GM21390 (cell line): ENCODE measurements at regions not wholly inside any gene's neighbourhood (a gene's known extent, or its start where the extent isn't known, plus 50 kb on each side); places are given as distances from the start of the nearest gene placed in this dataset.

Experiments
- ATAC-seq: cut with Tn5 transposase; IDR thresholded peaks from one replicate; pipeline ENCODE4 v1.9.1; 2021; ENCODE audit not compliant: unreplicated experiment

DNA sequence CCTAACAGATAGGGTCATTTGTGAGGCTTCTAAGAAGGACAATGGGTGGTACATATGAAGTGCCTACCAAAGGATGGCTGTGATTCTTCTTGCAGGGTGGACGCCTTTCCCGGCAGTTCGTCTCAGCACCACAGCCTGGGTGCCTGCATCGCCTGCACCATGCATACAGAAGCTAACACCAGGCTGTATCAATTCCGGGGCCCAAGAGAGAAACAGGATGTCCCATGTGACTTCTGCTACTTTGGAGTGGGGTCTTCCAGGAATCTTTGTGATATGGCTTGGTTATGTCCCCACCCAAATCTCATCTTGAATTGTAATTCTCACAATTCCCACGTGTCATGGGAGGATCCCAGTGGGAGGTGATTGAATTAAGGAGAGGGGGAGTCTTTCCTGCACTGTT is 251.6 kb upstream of the TNRC6C start:
- no peak for ATAC-seq

DNA sequence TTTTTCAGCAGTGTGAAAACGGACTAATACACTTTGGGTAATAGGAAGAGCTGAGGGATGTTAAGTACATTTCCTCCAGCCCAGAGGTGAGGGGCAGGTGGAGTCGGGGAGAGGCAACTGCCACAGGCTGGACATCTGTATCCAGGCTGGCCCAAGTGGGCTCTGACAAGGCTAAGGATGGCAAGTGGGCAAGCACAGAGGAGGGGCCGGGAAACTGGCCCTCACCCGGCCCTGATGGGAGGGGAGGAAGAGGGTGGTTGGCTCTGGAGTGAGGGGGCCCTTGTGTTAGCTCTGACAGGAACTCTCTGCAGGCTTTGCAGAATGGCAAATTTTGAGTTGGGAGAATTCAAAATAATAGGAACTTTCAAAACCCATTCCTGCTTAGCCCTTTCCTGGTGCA is 251.0 kb upstream of the TNRC6C start:
- no peak for ATAC-seq

DNA sequence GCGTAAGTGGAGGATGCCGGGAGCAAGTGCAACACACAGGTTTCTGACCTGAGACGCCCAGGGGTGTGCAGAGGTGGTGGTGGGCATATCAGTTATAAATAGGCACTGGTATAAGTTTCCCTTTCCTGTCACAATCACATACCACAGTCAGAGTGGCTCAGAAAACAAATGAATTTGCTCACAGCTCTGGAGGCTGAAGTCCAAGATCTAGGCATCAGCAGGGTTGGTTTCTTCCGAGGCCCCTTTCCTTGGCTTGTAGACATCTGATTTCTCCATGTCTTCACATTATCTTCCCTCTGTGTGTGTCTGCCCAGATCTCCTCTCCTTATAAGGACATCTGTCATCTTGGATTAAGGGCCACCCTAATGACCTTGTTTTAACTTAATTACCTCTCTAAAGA is 250.5 kb upstream of the TNRC6C start:
- ATAC-seq: no peak

DNA sequence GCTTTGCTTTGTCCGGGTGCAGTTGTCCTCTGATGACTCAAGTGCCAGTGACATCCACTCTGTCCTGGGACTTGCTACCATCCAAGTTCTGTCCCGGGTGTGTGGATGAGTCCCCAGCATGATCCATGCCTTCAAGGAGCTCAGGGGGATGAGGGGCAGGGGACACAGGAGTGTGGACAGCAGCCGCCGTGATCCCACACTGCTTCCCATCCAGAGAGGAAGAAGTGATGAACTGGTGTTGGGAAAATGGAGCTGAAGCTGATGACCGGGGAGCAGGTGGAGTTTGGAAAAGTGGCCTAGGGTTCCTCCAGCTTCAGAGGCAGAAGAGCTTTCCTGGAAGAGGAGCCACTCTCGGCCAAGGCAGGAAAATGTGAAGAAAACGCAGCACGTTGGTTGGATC is 249.6 kb upstream of the TNRC6C start:
- ATAC-seq: no peak

DNA sequence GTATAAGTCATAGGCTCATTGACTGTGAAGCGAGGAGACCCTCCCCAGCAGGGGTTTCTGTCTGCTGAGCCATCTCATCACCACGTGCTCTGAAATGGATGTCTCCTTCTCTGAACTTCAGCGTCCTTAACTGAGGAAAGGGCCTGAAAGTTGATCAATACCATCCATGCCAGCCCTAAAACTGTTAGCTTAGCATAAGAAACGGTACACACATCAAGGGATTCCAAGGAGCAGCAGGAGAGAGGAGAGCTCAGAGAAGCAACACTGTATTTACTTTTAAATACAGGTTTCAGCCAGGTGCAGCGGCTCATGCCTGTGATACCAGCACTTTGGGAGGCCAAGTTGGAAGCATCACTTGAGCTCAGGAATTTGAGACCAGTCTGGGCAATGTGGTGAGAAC is 248.9 kb upstream of the TNRC6C start:
- ATAC-seq: no peak

DNA sequence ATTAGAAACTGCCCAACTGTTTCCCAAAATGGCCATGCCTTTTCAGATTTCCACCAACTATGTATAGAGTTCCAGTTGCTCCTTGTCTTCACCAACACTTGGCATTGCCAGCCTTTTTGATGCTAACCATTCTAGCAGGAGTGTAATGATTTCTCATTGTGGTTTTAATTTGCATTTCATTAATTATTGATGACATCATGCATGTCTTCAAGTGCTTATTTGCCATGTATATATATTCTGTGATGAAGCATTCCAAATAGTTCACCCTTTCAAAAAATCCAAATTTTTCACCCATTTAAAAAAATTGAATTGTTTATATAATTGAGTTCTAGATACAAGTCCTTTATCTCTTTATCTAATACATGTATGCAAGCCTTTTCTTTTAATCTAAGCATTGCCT is 245.9 kb upstream of the TNRC6C start:
- ATAC-seq: no peak

DNA sequence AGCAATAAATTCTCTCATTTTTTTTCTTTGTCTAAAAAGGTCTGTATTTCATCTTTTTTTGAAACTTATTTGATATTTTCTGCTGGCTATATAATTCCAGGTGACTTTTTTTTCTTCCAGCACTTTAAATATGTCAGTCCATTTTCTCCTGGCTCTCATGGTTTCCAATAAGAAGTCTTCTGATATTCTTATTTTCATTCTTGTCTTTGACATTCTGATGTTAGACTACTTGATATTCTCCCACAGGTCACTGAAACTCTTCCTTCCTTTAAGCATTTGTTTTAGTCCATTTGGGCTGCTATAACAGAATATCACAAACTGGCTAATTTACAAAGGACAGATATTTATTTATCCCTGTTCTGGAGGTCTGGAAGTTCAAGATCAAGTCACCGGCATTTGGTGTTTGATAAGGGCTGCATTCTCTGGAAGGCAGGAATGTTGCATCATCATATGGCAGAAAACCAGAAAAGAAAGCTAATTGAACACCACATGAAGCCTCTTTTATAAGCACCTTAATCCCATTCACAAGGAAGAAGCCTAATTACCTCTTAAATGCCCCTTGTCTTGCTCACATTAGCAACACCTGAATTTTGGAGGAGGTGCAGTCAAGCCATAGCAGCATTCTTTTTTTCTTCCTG is 242.1 kb upstream of the TNRC6C start:
- no peak for ATAC-seq

DNA sequence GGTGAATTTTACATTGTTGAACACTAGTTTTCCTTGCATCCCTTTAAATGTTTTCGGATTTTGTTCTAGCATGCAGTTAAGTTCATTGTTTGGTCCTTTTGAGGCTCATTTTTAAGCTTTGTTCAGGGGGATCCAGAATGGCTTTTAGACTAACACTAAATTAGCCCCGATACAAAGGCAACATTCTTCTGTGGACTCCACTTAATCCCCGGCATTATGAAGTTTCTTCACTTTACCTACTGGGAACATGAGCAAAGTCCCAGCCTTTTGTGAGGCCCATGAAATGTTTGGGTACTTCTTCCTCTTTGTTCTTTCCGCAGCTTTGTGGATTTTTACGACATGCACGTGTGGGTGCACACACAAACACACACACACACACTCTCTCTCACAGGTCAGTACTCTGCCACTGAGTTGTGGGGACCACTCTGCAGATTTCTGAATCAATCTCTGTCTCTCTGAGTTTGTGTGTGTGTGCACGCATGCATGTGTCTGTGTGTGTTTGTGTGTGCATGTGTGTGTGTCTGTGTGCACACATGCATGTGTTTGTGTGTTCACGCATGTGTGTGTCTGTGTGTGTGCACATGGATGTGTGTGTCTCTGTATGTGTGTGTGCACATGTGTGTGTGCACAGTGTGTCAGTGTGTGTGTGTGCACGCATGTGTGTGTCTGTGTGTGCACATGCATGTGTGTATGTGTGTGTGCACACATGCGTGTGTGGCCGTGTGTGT is 240.4 kb upstream of the TNRC6C start:
- ATAC-seq: no peak

DNA sequence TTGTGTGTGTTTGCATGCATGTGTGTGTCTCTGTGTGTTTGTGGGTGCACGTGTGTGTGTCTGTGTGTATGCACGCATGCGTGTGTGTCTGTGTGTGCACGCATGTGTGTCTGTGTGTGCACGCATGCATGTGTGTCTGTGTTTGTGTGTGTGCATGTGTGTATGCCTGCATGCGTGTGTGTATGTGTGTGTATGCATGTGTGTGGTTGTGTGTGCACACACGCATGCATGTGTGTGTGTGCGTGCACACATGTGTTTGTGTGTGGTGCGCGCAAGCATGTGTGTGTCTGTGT is 239.9 kb upstream of the TNRC6C start:
- no peak for ATAC-seq

DNA sequence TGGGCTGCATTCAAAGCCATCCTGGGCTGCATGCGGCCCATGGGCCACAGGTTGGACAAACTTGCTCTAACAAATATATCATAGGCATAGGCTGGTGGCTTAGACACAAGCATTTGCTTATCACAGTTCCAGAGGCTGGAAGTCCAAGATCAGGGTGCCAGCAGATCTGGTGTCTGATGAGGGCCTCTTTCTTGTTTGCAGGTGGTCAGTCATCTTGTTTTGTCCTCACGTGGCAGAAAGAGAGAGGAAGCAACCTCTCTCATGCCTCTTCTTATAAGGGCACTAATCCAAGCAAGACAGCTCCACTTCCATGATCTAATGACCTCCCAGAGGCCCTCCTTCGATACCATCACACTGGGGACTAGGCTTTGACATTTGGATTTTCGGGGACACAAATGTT is 238.7 kb upstream of the TNRC6C start:
- no peak for ATAC-seq

DNA sequence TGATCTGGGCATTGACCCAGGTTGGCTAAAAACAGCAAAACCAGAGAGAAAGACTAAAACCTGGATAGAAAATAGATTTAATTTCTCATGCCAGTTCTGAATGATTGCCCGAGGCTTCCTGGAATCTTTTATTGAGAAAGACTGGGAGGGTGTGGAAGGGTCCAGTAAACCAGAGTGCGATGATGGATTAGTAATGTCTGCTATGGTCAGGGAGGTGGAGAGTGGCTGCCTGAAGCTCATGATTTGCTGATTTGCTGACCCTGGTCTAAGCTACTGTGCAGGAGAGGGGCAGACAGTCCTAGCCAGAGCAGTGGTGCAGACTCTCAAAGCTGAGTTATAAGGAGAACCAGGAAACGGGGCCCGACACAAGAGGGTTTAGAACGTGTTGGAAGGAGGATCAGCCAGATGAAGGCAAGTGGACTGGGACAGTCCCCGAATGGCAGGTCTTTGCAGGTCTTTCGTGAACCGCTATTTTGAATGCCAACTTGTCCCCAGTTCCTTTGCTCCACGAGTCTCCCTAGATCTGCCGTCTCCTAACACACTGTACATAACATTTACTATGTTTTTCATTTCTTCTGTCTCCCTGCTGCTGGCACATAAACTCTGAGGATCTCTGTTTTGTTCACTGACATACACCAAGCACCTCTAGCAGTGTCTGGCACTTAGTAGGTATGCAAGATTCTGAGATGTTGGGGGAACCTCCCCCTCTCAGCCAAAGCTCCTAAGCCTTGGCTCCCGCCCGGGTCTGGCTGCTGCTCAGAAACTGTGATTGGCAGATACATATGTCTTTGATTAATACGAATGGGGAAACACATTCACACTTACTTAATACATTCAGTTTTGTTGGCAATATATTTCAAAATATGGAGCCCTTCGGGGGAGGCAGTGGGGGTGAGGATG is 237.3 kb upstream of the TNRC6C start:
- ATAC-seq: no peak

DNA sequence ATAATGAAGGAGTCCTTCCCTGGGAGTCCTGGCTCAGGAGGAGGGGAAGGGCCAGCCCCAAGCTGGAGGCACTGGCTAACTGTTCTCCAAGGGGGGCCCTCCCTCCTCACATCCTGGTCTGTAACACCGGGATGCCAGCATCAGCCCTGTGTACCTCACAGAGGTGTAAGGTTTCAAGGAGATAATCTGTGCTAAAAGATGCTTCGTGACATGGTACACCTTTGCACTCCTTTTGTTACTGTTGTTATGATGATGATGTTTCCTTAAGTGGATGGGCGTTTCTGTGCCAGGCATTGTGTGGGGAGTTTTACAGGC is 236.7 kb upstream of the TNRC6C start:
- ATAC-seq: no peak

DNA sequence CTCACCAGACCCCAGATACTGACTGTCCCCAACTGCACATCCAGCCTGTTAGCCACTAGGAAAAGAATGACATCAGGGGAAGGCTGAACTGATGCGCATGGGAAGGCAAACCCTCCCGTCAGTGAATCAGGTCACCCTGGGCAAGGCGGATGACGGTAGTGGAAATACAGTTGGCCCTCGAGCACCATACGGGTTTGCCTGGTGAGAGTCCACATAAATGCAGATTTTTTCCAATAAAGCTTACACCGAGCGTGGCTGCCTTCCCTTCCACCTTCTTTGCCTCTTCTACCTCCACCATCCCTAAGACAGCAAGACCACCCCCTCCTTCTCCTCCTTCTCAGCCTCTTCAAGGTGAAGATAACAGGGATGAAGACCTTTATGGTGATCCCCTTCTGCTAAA is 236.1 kb upstream of the TNRC6C start:
- no peak for ATAC-seq

DNA sequence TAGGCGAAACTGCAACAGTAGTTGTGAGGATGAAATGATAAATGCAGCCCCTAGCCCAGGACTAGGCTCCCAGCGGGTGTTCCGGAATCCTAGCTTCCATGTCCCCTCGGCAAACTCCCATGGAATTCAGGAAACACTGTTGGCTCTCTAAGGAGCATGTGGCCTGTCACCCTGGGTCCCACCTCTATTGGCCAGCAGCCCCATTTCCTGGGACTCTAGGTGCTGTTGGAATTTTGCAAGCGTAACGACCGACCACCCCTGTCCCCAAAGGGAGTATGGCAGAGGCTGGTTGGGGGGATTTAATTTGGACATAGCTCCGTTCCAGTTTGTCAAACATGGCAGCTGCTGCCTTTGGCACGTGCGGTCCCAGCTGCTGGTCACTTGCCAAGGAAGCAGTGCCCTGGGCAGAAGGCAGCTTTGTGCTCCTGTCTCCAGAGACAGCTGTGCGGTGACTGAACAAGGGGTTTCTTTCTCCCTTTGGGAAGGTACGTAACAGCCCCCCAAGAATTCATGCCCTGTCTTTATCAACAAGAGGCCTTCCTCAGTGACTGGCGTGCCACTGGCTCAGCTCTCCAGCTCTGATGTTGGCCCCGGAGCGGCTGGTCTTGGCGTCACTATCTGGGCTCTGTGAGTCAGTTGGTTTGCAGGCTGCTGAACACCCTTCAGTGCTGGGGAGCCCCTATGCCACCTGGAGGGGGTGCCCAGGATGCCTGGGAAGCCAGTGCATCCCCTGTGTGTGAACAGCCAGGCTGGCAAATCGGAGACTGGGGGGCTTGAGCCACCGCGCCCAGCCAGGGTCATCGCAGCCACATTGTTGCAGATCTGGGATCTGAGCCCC is 235.2 kb upstream of the TNRC6C start:
- ATAC-seq: no peak

DNA sequence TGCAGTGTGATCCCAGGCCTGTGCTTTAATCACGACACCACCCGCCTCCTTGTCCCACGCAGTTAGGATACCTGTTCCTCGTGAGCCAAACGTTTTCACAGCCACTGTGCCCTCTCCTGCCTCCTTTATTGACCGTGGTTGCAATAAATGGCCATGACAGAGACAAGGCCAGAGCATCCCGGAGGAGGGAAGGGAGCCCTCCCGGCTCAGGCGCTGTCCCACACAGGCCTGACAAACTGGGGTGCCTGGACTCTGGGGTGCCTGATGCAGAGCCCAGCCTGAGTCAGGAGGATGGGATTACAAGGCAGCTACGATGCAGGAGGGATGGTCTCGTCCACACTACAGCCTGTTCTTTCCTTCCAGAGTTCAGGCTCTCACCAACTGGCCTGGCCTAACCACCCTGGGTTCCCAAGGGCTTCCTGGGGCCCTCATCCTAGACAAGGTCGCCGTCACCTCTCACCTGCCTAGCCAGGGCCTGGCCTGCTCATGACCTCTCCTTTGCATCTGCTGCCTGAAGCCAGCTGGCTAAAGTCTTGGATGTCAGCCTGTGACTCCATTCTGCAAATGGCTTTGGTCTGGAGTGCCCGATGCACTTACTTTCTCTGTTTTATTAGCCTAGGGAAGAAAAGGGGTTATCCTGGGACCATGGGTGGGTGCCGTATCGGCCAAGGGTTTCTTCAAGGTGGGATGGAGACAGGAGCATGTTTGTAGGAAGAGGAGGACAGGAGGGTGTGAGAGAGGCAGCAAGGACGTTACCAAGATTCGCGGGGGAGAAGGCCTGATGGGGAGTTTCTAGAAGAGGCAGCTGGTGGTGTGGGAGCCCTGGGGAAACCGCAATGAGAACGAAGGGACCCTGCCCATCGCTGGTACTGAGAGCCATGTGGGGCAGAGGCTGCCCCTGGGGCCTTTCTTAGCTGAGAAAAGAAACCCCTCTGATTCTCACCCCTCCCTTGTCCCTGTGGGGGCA is 234.3 kb upstream of the TNRC6C start:
- ATAC-seq: no peak

DNA sequence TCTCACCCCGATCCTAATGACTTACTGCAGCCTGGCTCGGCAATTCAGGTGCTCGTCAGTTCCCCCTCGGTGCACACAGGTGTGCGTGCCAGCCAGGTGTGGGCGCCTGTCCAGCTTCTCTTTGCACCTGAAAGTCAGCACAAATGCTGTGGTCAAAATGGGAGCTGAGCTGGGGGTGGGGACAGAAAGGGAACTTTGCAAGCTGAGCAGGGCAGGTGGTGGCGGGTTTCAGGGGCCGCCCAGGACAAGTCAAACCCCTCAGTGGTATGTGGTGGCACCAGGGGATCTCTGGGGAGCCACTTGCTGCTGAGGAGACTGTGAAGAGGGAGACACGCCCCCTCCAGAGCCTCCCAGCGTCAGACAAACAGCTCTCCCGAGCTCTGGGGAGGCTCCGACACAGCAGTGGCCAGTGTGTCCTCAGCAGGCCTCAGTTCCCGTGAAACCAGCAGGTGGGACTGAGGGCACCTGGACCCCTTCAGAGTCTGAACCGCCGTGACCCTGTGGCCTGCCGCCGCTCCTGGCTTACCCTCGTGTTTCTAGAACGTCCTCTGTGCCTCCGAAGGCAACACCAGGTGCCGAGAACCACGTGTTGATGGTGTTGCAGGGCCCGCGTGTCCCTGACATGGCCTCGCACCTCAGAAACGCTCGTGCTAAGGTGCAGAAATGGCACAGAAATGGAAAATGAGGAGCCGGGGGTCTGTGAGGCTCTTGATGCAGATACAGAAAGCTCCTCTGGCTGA is 233.5 kb upstream of the TNRC6C start:
- ATAC-seq: no peak

DNA sequence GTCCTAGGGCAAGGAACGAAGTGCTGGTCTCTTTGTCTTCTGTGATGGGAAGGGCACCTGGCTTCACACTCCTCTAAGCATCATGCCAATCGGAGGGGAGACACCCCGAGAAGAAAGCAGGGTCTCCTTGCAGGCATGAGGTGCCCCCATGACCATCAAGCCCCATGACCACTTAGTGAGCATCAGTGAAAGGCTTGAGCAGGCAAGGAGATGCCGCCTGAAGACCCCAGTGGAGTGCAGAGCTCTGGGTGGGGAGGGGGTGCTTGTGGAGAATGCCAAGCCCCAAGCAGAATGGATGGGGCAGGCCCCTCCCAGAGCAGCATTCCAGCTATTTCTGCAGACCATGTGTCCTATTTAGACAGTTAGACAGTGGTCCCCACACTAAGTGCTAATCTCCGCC is 232.7 kb upstream of the TNRC6C start:
- ATAC-seq: no peak

DNA sequence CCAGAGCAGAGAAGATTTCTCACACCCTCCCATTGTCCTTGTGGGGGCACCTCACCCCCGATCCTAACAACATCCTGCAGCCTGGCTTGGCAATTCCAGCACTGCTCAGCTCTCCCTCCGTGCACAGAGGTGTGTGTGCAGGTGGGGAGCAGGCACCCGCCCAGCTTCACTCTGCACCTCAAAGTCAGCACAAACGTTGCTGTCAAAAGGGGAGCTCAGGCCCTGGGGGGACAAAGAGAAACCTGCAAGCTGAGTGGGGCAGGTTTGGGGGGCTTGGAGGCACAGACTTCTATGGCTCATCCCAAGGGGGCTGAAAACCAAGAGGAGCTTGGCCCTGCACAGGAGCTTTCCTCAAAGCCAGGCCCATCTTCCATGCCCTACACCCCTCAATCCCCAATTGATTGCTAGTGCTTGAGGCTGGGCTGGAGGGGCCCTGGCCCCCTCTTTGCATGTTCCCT is 231.9 kb upstream of the TNRC6C start:
- ATAC-seq: no peak

DNA sequence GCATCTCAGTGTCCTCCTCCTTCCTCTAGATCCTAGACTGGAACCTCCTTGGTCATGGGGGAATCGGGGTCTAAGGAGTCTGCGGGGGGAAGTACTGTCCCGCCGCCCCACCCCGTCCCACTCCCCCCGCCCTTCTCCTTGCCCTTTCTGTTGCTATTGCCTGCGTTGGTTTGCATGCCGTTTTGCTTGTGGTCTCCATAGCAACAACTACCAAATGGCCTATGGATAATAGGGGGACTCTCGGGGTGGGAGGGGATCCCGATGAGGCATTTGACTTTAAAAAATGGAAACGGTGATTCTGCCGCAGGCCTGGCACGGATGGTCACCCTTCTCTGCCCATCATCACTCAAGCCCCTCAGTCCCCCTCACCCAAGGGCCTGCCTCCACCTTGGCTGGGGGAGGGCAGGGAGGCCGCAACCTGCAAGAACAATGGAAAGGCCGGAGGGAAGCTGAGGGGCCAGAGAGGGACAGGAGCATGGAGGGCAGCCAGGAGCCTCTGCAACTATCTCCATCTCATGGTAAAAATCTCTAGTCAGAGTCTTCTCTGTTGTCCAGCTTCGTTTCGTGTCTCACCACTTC is 231.4 kb upstream of the TNRC6C start:
- no peak for ATAC-seq
